HL-60/S4 treated with phorbol 12-myristate 13-acetate at 8.2 ng/mL for 4 days and 3 days (cell line): ENCODE measurements at regions not wholly inside any gene's neighbourhood (a gene's known extent, or its start where the extent isn't known, plus 50 kb on each side); places are given as distances from the start of the nearest gene placed in this dataset.
"Not testable (repeated sequence)": the region's sequence is repeated elsewhere in the genome, so short reads cannot be mapped to it uniquely, and the experiment has no call there.

Source experiments
- in situ Hi-C: fragments of 300-500 bp; cut with MboI; formaldehyde crosslinking; loops from 2 replicates; pipeline ENCODE4 v1.15.0; 2022; ENCODE audit warnings: low sequenced_read_pairs

GRCh38 chr9:95588724-95589588 is 72.2 kb upstream of the PTCH1 start:
- in situ Hi-C loops, result no loop called here

GRCh38 chr9:95587021-95587964 is 70.5 kb upstream of the PTCH1 start:
- in situ Hi-C loops, result no loop called here

GRCh38 chr9:95586326-95586725 is 69.6 kb upstream of the PTCH1 start:
- in situ Hi-C loops, result no loop called here

- in situ Hi-C loops, result no loop called here
Measured at GRCh38 chr9:95585824-95586223, 69.1 kb upstream of the PTCH1 start.

- in situ Hi-C loops, result no loop called here
Measured at GRCh38 chr9:95584176-95584575, 67.4 kb upstream of the PTCH1 start.

- in situ Hi-C loops, result no loop called here
Measured at GRCh38 chr9:95581900-95582299, 65.1 kb upstream of the PTCH1 start.

GRCh38 chr9:95580812-95581761 is 64.3 kb upstream of the PTCH1 start:
- in situ Hi-C loops, result no loop called here

- in situ Hi-C loops, result no loop called here
Measured at GRCh38 chr9:95574866-95575553, 58.2 kb upstream of the PTCH1 start.

- in situ Hi-C loops, result no loop called here
Measured at GRCh38 chr9:95574176-95574575, 57.4 kb upstream of the PTCH1 start.

- in situ Hi-C loops, result no loop called here
Measured at GRCh38 chr9:95573463-95573862, 56.7 kb upstream of the PTCH1 start.

GRCh38 chr9:95572381-95573151 is 55.8 kb upstream of the PTCH1 start:
- in situ Hi-C loops, result no loop called here

- in situ Hi-C loops, result no loop called here
Measured at GRCh38 chr9:95570646-95571045, 53.9 kb upstream of the PTCH1 start.

GRCh38 chr9:95570150-95570549 is 53.4 kb upstream of the PTCH1 start:
- in situ Hi-C loops, result no loop called here

GRCh38 chr9:95568735-95569134 is 52.0 kb upstream of the PTCH1 start:
- in situ Hi-C loops, result not testable (repeated sequence)
